AG09319 (cell line): ENCODE measurements at regions not wholly inside any gene's neighbourhood (a gene's known extent, or its start where the extent isn't known, plus 50 kb on each side); places are given as distances from the start of the nearest gene placed in this dataset.

ENCODE experiments used
- DNase-seq: peaks from one replicate; pipeline ENCODE4 v3.0.0-alpha.2; 2010; ENCODE audit warnings: low read depth; ENCODE audit errors: extremely low read depth
- TF ChIP-seq, protein P1 (sequence below): IDR thresholded peaks from 2 replicates; pipeline ENCODE4 v1.5.1; 2011; ENCODE audit warnings: low read depth, mild to moderate bottlenecking, inconsistent platforms, low read length, moderate library complexity

DNA sequence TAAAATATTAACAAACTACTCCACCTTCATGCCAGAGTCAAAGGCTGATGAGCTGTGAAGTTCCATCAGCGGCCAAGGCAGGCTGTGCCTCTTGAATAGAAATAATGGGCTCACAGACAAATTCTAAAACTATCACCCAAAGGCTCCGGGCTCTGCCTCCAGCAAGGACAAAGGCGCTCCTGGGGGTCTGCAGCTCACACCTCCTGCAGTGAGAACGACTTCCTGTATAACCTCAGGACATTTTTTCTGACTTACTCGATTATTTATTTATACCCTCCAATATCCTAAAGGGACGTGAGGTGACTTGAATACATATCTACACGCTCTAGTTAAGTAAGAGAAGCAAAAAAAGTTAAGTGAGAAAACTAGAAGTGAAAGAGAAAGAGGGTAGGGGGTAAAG lies 500.7 kb downstream of the CCSER2 start:
- TF ChIP-seq, protein P1, sequence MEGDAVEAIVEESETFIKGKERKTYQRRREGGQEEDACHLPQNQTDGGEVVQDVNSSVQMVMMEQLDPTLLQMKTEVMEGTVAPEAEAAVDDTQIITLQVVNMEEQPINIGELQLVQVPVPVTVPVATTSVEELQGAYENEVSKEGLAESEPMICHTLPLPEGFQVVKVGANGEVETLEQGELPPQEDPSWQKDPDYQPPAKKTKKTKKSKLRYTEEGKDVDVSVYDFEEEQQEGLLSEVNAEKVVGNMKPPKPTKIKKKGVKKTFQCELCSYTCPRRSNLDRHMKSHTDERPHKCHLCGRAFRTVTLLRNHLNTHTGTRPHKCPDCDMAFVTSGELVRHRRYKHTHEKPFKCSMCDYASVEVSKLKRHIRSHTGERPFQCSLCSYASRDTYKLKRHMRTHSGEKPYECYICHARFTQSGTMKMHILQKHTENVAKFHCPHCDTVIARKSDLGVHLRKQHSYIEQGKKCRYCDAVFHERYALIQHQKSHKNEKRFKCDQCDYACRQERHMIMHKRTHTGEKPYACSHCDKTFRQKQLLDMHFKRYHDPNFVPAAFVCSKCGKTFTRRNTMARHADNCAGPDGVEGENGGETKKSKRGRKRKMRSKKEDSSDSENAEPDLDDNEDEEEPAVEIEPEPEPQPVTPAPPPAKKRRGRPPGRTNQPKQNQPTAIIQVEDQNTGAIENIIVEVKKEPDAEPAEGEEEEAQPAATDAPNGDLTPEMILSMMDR = no peak
- DNase-seq = no peak

GRCh38 chr10:84837041-84837812 lies 508.8 kb downstream of the CCSER2 start:
- TF ChIP-seq, protein P1 = no peak
- no peak for DNase-seq

GRCh38 chr10:84837877-84838276 lies 509.5 kb downstream of the CCSER2 start:
- TF ChIP-seq, protein P1 = no peak
- no peak for DNase-seq

DNA sequence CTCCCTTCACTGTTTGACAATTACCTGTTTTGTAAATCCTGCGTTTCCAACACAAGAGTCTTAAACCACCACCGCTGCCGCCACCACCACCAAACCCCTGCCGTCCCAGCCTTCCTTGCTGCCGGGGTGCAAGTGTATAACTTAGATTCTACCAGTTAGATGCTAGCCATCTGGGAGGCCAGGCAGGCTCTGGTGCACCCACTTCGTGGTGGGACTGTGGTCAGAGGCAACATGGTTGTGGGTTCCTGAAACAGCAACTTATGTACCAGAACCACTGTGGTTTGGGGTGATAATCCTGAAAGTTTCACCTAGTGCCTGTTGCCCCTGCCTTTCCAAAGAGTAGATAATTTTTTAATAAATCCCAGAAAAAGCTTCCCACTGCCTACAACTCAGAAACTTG lies 510.5 kb downstream of the CCSER2 start:
- DNase-seq = no peak
- TF ChIP-seq, protein P1 = no peak

- TF ChIP-seq, protein P1 = no peak
- no peak for DNase-seq
Measured at GRCh38 chr10:84842593-84842992, 514.2 kb downstream of the CCSER2 start.

DNA sequence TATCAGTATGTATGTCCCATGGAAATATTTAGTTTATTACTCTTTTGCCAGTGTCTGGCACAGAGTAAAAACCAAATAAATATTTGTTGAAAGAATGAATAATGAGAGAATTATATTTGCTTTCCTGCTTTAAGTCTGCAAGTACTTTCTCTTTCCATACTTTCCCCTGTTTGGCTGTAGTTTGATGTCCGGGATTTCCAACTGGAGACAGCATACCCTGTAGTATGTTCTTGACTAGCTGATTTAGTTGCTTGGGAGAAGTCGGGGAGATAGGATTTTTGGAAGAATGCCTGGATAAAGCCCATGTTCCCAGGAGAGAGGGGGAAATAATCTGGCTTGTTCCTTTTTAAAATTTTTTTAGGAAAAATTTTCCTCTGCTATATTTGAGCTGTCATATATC lies 516.1 kb downstream of the CCSER2 start:
- DNase-seq = no peak
- TF ChIP-seq, protein P1 = no peak

GRCh38 chr10:84845628-84846261 lies 517.4 kb downstream of the CCSER2 start:
- TF ChIP-seq, protein P1 = no peak
- no peak for DNase-seq
